ENCODE measurements at regions not wholly inside any gene's neighbourhood (a gene's known extent, or its start where the extent isn't known, plus 50 kb on each side); places are given as distances from the start of the nearest gene placed in this dataset.

DNA sequence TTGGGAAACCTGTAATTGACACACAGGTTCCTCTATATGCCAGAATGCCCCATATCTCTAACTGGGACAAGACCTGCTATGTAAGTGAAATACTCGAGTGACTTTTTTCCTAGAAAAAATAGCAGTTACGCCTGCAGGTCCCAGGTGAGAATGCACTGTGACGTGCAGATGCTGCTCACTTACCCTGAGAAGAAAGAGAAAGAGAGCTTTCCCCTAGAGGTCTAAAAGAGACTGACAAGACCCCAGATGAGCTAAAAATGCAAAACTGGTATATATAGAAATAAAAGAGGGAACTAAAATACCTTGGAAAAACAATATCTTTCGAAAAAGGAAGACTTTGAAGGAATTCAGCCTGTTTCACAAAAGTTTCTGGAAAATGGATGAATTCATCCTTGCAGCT is 383.0 kb upstream of the DCC start:
- TF ChIP-seq POLR2AphosphoS5 (IDR thresholded peaks at IDR 0.05; ENCODE audit: low read depth, low read length) = no peak
- no peak for TF ChIP-seq RFX5 (IDR thresholded peaks at IDR 0.05; ENCODE audit: low read length)
- TF ChIP-seq, protein P1, sequence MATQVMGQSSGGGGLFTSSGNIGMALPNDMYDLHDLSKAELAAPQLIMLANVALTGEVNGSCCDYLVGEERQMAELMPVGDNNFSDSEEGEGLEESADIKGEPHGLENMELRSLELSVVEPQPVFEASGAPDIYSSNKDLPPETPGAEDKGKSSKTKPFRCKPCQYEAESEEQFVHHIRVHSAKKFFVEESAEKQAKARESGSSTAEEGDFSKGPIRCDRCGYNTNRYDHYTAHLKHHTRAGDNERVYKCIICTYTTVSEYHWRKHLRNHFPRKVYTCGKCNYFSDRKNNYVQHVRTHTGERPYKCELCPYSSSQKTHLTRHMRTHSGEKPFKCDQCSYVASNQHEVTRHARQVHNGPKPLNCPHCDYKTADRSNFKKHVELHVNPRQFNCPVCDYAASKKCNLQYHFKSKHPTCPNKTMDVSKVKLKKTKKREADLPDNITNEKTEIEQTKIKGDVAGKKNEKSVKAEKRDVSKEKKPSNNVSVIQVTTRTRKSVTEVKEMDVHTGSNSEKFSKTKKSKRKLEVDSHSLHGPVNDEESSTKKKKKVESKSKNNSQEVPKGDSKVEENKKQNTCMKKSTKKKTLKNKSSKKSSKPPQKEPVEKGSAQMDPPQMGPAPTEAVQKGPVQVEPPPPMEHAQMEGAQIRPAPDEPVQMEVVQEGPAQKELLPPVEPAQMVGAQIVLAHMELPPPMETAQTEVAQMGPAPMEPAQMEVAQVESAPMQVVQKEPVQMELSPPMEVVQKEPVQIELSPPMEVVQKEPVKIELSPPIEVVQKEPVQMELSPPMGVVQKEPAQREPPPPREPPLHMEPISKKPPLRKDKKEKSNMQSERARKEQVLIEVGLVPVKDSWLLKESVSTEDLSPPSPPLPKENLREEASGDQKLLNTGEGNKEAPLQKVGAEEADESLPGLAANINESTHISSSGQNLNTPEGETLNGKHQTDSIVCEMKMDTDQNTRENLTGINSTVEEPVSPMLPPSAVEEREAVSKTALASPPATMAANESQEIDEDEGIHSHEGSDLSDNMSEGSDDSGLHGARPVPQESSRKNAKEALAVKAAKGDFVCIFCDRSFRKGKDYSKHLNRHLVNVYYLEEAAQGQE (IDR thresholded peaks at IDR 0.05; ENCODE audit: low read depth, low read length) = no peak
- TF ChIP-seq, protein P2, sequence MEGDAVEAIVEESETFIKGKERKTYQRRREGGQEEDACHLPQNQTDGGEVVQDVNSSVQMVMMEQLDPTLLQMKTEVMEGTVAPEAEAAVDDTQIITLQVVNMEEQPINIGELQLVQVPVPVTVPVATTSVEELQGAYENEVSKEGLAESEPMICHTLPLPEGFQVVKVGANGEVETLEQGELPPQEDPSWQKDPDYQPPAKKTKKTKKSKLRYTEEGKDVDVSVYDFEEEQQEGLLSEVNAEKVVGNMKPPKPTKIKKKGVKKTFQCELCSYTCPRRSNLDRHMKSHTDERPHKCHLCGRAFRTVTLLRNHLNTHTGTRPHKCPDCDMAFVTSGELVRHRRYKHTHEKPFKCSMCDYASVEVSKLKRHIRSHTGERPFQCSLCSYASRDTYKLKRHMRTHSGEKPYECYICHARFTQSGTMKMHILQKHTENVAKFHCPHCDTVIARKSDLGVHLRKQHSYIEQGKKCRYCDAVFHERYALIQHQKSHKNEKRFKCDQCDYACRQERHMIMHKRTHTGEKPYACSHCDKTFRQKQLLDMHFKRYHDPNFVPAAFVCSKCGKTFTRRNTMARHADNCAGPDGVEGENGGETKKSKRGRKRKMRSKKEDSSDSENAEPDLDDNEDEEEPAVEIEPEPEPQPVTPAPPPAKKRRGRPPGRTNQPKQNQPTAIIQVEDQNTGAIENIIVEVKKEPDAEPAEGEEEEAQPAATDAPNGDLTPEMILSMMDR (IDR thresholded peaks at IDR 0.05) = no peak
- TF ChIP-seq RAD21 (IDR thresholded peaks at IDR 0.05; ENCODE audit: low read length) = no peak
- TF ChIP-seq CHD2 (IDR thresholded peaks at IDR 0.05; ENCODE audit: low read length, partially characterized antibody) = no peak
- TF ChIP-seq YY1 (IDR thresholded peaks at IDR 0.05; ENCODE audit: low read depth) = no peak
- TF ChIP-seq, protein P3, sequence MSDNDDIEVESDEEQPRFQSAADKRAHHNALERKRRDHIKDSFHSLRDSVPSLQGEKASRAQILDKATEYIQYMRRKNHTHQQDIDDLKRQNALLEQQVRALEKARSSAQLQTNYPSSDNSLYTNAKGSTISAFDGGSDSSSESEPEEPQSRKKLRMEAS (IDR thresholded peaks at IDR 0.05; ENCODE audit: low read depth) = no peak
- TF ChIP-seq EZH2phosphoT487 (IDR thresholded peaks at IDR 0.05; ENCODE audit: borderline replicate concordance, low read depth) = no peak
- TF ChIP-seq, protein P4, sequence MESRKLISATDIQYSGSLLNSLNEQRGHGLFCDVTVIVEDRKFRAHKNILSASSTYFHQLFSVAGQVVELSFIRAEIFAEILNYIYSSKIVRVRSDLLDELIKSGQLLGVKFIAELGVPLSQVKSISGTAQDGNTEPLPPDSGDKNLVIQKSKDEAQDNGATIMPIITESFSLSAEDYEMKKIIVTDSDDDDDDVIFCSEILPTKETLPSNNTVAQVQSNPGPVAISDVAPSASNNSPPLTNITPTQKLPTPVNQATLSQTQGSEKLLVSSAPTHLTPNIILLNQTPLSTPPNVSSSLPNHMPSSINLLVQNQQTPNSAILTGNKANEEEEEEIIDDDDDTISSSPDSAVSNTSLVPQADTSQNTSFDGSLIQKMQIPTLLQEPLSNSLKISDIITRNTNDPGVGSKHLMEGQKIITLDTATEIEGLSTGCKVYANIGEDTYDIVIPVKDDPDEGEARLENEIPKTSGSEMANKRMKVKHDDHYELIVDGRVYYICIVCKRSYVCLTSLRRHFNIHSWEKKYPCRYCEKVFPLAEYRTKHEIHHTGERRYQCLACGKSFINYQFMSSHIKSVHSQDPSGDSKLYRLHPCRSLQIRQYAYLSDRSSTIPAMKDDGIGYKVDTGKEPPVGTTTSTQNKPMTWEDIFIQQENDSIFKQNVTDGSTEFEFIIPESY (IDR thresholded peaks at IDR 0.05; ENCODE audit: borderline replicate concordance, low read depth) = no peak
- no peak for TF ChIP-seq FOXM1 (IDR thresholded peaks at IDR 0.05; ENCODE audit: low read depth)
- no peak for TF ChIP-seq GATA2 (CRISPR knock-in tag; IDR thresholded peaks at IDR 0.05)

All from SK-N-SH (cell line).